HG02642 (cell line): ENCODE measurements at regions not wholly inside any gene's neighbourhood (a gene's known extent, or its start where the extent isn't known, plus 50 kb on each side); places are given as distances from the start of the nearest gene placed in this dataset.

Experiments
- ATAC-seq: cut with Tn5 transposase; IDR thresholded peaks from one replicate; pipeline ENCODE4 v1.9.1; 2021; ENCODE audit warnings: mild to moderate bottlenecking; ENCODE audit not compliant: unreplicated experiment, poor library complexity

DNA sequence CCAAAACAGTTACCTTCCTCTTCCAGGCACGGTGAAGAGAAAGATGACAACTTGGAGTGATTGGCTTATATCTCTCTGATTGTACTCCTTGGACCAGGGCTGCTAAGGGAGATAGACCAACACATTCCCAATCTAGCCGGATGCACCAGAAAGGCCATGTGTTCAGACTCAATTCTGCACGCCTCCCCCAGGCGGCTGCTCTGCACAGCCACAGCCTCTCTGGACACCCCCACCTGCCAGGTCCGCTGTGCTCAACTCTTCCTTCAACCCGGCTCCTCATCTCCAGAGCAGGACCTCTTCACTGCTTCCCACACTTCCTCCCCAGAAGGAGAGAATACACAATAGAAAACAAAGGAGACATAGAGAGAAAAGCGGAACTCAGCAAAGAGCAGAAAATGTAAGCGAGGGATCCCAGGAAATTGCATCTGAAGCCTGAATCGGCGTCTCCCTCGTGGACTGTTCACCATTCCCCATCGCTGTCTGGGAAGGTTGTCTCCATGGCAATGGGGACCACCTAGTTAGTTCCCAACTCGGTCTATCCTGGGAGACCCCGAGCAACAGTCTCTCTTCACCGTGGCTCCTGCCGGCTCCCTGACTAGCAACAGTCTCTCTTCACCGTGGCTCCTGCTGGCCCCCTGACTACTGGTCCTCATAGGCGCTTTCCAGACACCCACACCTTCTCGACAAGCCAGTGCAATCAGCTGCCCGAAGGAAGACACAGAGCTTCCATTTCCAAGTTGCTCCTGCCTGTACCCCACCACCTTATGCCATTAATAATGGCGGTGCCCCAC is 361.7 kb upstream of the MYT1L start:
- ATAC-seq: no peak

- no peak for ATAC-seq
Measured at GRCh38 chr2:2691419-2691818, 360.3 kb upstream of the MYT1L start.

- ATAC-seq: no peak
Measured at GRCh38 chr2:2690985-2691384, 359.9 kb upstream of the MYT1L start.

DNA sequence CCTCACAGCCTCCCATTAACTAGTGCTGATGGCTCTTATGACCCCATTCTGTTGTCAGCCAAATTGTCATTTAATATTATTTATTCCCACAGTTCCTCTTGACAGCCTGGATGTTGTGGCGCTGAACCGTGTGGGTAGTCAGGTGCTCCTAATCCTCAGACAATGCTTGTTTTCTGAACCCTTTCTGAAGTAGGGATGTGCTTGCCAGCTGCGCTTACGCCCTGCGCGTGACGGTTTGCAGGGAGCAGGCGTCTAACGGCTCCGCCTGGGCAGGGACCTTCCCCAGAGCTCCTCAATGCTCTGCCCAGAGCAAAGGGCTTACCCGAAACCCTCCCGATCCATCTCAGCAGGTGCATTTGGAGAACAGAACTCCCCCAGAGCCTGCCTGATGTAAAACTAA is 358.2 kb upstream of the MYT1L start:
- no peak for ATAC-seq

DNA sequence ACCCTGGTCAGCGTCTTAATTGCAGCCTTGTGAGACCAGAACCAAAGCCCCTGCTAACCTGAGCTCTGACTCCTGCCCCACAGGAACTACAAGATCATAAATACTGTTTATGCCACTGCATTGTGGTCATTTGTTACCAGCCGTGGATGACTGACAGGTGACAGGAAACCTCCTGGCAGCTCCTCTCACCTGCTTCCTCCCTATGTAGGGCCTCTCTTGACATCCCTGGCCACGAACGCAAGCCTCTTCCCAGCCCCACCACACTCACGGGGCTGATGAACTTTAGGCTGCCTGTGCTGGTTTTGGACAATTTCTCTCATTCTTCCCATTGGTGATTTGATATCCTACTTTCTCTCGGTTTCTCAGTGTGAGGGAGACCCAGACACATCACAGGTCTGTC is 357.2 kb upstream of the MYT1L start:
- no peak for ATAC-seq

DNA sequence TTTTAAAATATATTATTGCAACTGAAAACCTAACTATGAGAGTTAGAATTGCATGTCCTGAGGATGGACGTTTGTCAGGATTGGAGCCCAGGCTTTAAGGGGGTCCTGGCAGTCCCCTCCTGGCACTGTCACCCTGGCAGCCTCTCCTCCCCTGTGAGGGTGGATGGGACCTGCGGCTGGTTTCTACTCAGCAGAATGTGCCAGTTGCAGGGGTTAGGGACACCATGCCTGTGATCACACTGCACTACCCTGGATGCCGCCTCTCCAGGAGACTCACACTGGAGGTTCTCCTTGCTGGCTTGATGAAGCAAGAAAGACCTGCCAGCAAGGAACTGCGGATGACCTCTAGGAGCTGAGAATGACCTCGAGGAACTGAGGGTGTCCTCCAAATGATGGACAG is 356.7 kb upstream of the MYT1L start:
- no peak for ATAC-seq

DNA sequence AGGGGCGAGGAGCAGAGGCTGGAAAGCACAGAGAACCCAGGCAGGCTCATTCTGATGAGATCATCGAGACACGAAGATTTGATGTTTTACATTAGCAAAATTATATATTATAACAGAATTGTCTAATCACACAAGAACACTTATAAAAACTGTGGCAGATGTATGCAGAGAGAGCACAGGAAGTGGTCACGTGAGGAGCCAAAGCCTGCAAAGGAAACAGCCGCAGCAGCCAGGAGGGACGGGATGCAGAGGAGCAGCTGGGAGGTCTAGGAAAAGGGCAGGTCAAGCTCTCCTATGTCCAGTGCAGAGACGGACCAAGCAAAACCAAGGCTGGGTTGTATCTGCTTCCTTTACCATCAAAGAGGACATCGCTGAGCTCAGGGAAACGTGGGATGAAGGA is 355.1 kb upstream of the MYT1L start:
- no peak for ATAC-seq

GRCh38 chr2:2683606-2684224 is 352.6 kb upstream of the MYT1L start:
- no peak for ATAC-seq

- no peak for ATAC-seq
Measured at GRCh38 chr2:2682700-2683342, 351.7 kb upstream of the MYT1L start.

DNA sequence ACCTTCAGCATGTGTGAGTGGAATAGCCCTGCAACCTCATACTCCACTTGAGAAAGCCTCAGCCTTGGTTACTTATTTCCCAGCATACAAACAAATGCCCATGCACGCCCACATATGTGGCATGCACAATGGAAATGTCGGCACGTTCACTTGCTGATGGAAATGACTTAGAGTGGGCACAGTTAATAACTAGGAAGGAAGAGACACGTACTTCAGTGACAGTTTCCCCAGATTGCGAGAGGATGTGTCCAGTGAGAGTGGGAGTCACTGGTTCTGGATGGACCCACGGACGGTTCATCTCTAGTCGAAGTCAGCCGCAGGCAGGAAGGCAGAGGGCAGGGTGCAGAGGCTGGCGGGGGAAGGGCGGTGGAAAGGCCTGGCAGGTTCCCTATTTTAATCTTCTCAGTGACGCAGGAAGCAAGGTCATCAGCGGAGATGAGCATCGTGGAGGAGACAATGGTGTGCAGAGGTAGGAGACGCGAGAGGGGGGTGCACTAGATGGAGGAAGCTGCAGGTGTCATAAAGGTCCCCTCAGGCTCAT is 350.7 kb upstream of the MYT1L start:
- ATAC-seq: no peak

GRCh38 chr2:2681085-2681484 is 350.0 kb upstream of the MYT1L start:
- ATAC-seq: no peak

DNA sequence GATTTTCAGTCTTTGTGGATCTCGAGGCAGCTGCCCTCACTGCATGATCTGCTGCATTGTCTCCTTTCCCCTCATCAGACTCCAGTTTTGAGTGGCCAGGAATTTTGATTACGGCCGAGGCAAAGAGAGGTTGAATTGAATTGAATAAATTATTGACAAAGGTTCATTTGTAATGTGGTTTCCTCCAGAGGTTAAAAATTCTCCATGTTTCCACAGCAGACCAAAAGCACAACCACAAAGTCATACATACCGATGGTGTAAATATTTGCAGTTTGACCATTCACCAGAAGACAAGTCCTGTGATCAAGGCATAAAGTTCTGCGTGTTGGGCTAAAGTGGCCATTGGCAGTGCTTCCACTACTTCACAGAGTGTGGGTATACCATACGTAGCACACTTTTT is 343.8 kb upstream of the MYT1L start:
- no peak for ATAC-seq

DNA sequence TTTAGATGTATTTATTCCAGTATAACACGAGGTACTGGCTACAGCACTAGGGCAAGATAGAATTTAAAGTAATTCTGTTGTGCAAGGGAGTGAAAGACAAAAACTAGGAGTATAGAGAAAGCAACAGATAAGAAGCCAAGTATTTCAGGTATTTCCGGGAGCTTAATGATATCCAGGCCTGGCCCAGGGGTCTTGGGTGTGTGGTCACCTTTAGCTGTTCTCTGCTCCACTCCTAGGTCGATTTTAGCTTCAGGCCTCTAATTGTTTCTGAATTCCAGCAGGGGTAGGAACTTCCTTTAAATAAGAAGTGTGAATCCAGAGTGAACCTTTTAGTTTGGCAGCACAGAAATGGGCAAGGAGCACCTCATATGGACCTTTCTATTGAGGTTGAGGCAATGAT is 342.3 kb upstream of the MYT1L start:
- ATAC-seq: no peak

- ATAC-seq: no peak
Measured at GRCh38 chr2:2672249-2672648, 341.2 kb upstream of the MYT1L start.

- ATAC-seq: no peak
Measured at GRCh38 chr2:2671826-2672225, 340.8 kb upstream of the MYT1L start.

GRCh38 chr2:2669316-2669715 is 338.2 kb upstream of the MYT1L start:
- ATAC-seq: no peak

DNA sequence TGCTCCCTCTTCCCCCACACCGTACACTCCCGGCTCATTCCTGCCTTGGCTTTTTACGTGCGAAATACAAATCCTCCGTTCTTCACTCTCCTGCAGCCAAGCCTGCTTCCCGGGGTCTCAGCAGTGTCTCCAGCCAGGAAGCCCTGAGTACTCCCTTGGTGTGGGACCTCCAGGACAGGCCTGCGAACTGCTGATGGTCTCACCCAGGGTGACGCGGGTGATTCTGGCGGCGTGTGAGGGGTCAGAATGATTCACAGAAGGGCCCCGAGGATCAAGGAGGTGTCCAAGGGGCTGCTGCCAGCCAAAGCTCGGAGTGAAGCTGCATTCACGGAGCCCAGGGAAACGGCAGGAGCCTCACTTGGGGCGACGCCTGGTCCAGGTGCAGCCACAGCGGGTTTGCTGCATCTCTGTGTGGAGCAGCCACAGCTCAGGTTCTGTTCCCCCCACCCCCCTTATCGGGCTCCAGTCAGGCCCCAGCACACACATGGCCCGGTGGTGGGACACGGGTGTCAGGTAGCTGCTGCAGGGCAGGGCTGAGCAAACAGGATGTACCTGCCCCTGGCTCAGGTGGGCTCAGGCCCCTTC is 337.7 kb upstream of the MYT1L start:
- no peak for ATAC-seq

DNA sequence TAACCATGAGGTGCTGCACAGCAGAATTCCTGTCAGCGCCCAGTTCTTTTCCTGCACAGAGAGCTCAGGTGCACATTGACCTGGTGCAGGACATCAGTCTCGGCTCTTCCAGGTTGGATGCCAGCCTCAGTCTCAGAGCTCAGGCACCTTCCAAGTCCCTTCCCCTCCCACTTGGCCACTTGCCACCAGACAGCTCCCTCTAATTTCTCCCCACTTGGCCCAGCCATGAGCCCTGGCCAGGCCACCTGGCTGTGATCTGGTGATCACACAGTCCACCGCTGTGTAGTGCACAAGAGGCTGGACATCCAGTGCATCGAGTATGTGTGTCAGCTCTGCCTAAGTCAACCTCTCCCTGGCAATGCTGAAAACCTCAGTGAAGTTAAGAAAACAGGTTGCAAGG is 336.6 kb upstream of the MYT1L start:
- ATAC-seq: no peak

- ATAC-seq: no peak
Measured at GRCh38 chr2:2665834-2666133, 334.7 kb upstream of the MYT1L start.

GRCh38 chr2:2664989-2665833 is 334.1 kb upstream of the MYT1L start:
- no peak for ATAC-seq
